Vagina (tissue), 2 donors: ENCODE measurements at regions not wholly inside any gene's neighbourhood (a gene's known extent, or its start where the extent isn't known, plus 50 kb on each side); places are given as distances from the start of the nearest gene placed in this dataset.
"Not testable (repeated sequence)": the region's sequence is repeated elsewhere in the genome, so short reads cannot be mapped to it uniquely, and the experiment has no call there.

Source experiments
- DNase-seq, 2 donors: peaks; one replicate each; pipeline ENCODE4 v3.0.0-alpha.2; 2017; ENCODE audit errors: extremely low spot score in 2 of 2
- H3K27ac ChIP-seq: fragments of 200-600 bp; sonication (generic); one replicate; pipeline ENCODE4 v1.5.1; 2019
- H3K27me3 ChIP-seq: fragments of 200-600 bp; sonication (generic); one replicate; pipeline ENCODE4 v1.5.1; 2019
- H3K36me3 ChIP-seq, 2 donors: fragments of 200-600 bp; sonication (generic); one replicate each; pipeline ENCODE4 v1.5.1; 2017 to 2019
- H3K4me1 ChIP-seq: fragments of 200-600 bp; sonication (generic); one replicate; pipeline ENCODE4 v1.5.1; 2019
- H3K4me3 ChIP-seq, 2 donors: fragments of 200-600 bp; sonication (generic); 1 replicate in 1 of 2; 2 replicates in 1 of 2; pipeline ENCODE4 v1.5.1; 2016 to 2019
- H3K9me3 ChIP-seq: fragments of 200-600 bp; sonication (generic); one replicate; pipeline ENCODE4 v1.5.1; 2019
- POLR2A ChIP-seq, 2 donors: fragments of 450-650 bp; IDR thresholded peaks; one replicate each; pipeline ENCODE4 v1.6.1; 2017; ENCODE audit warnings: antibody characterized with exemption in 2 of 2, mild to moderate bottlenecking in 2 of 2, moderate library complexity in 2 of 2
- POLR2AphosphoS5 ChIP-seq, 2 donors: sonication (generic); formaldehyde crosslinking; IDR thresholded peaks; one replicate each; pipeline ENCODE4 v1.9.0; 2017; ENCODE audit warnings: antibody characterized with exemption in 2 of 2, mild to moderate bottlenecking in 2 of 2, low read depth in 1 of 2; ENCODE audit not compliant: insufficient read depth in 1 of 2
- intact Hi-C: fragments of 100-400 bp; cut with DNase I; formaldehyde crosslinking; loops from one replicate; pipeline ENCODE4 v1.15.1; 2023
- TF ChIP-seq, protein P1 (sequence below), 3 experiments: fragments of 450-650 bp in 2 of 3; fragments of 200-600 bp in 1 of 3; sonication (generic) in 1 of 3; IDR thresholded peaks; one replicate each; pipeline ENCODE4 v1.5.1; 2017 to 2019; ENCODE audit warnings: antibody characterized with exemption in 3 of 3, mild to moderate bottlenecking in 2 of 3, moderate library complexity in 2 of 3

DNA sequence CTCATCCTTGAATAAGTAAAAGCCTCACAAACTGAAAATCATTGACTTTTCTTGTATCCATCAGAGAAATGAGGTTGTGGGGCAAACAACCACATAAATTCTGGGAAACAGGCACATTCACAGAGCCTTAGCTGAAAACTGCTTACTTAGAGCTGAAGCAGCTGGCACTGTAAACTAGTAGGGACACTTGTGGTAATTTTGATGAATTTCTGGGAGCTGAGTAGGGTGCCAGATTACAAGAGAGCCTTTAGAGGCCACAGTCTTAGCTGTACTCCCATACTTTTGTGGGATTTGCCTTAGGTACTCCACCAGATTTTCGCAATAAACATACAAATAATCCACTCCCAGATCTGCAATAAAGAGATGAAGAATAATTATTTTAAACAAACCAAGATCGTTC, 315.2 kb downstream of the TMX3 start:
- no peaks in the 10 kb centered on the region for H3K9me3 ChIP-seq
- TF ChIP-seq POLR2A (IDR thresholded peaks at IDR 0.05) (no peak), POLR2AphosphoS5 (IDR thresholded peaks at IDR 0.05; ENCODE audit: insufficient read depth in 1 of 2, low read depth in 1 of 2) (no peak)
- TF ChIP-seq, protein P1, sequence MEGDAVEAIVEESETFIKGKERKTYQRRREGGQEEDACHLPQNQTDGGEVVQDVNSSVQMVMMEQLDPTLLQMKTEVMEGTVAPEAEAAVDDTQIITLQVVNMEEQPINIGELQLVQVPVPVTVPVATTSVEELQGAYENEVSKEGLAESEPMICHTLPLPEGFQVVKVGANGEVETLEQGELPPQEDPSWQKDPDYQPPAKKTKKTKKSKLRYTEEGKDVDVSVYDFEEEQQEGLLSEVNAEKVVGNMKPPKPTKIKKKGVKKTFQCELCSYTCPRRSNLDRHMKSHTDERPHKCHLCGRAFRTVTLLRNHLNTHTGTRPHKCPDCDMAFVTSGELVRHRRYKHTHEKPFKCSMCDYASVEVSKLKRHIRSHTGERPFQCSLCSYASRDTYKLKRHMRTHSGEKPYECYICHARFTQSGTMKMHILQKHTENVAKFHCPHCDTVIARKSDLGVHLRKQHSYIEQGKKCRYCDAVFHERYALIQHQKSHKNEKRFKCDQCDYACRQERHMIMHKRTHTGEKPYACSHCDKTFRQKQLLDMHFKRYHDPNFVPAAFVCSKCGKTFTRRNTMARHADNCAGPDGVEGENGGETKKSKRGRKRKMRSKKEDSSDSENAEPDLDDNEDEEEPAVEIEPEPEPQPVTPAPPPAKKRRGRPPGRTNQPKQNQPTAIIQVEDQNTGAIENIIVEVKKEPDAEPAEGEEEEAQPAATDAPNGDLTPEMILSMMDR (IDR thresholded peaks at IDR 0.05): no peak
- no peaks in the 10 kb centered on the region for H3K36me3 ChIP-seq
- H3K27ac ChIP-seq: no peak overlapping the region
- intact Hi-C loops: no loop called here
- no peaks in the 10 kb centered on the region for H3K4me1 ChIP-seq
- H3K27me3 ChIP-seq: no peaks in the 10 kb centered on the region
- DNase-seq: no peak
- no peak overlapping the region for H3K4me3 ChIP-seq

DNA sequence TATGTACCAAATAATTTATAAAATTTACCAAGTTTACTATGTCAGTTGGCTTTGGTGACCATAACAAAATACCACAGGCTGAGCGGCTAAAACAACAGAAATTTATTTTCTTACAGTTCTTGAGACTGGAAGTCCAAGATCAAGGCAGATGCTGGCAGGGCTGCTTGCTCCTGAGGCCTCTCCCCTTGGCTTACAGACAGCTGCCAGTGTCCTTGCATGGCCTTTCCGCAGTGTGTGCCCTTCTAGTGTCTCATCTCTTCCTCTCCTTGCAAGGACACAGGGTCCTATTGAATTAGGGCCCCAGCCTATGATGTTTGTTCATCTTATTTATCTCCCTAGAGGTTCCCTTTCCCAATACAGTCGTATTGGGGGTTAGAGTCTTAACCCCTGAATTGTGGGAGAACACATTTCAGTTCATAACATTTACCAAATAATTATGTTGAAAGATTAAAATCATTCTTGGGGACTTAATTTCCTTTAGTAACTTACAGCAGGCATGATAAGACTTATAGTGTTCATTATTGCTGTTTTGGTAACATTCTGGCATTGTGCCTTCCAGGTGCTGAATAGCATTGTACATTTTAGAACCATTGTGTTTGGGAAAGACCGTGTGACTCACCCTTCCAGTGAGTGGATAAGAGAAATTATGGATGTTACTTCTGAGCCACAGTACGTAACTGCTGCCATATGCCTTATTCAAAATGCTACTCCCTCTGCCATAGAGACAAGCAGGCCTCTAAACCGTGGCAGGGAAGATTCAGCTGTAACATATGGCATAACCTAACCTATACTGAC, 317.5 kb downstream of the TMX3 start:
- intact Hi-C loops: no loop called here
- DNase-seq: no peak
- TF ChIP-seq POLR2AphosphoS5 (IDR thresholded peaks at IDR 0.05; ENCODE audit: insufficient read depth in 1 of 2, low read depth in 1 of 2) (no peak), POLR2A (IDR thresholded peaks at IDR 0.05) (no peak)
- TF ChIP-seq, protein P1 (IDR thresholded peaks at IDR 0.05): no peak
- H3K4me3 ChIP-seq: no peak overlapping the region
- H3K27me3 ChIP-seq: no peaks in the 10 kb centered on the region
- no peak overlapping the region for H3K27ac ChIP-seq
- H3K36me3 ChIP-seq: no peaks in the 10 kb centered on the region
- H3K9me3 ChIP-seq: no peaks in the 10 kb centered on the region
- H3K4me1 ChIP-seq: no peaks in the 10 kb centered on the region

DNA sequence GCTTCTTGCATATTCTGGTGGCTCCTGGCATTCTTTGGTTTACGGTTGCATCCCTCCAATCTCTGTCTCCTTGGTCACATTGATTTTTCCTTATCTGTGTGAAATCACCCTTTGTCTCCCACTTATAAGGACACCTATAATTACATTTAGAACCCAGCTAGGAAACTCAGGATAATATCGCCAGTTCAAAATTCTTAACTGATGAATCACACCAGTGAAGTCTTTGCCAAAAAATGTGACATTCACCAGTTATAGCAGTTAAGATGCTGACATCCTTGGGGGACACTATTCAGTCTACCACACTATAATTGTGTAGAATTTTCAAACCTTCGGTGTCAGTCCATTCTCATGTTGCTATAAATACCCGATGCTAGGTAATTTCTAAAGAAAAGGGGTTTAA, 320.2 kb downstream of the TMX3 start:
- intact Hi-C loops: no loop called here

DNA sequence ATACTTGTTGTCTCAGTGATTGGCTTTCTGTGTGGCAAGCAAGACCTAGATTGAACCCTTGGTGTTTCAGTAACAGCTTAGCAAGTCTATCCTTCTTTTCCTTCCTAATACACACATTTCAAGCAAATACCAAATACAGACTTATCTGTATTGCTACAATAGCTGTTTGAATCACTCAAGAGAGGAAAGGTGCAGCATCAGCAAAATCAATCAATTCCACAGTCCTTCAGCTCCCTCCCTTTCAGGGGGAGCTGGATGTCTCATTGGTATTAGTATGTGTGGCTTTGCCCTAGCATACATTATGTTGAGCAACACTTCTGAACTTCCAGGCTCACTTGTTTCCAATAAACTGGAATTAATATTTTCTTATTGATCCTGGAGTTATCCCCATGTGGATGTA, 323.1 kb downstream of the TMX3 start:
- no peak for DNase-seq
- Histone ChIP-seq H3K36me3 (no peaks in the 10 kb centered on the region), H3K4me3 (no peak overlapping the region), H3K27ac (no peak overlapping the region), H3K27me3 (no peaks in the 10 kb centered on the region), H3K4me1 (no peaks in the 10 kb centered on the region), H3K9me3 (no peaks in the 10 kb centered on the region)
- intact Hi-C loops: no loop called here
- TF ChIP-seq, protein P1 (IDR thresholded peaks at IDR 0.05): no peak
- TF ChIP-seq POLR2A (IDR thresholded peaks at IDR 0.05): no peak
- TF ChIP-seq POLR2AphosphoS5 (IDR thresholded peaks at IDR 0.05; ENCODE audit: insufficient read depth in 1 of 2, low read depth in 1 of 2): no peak

More for the DNA sequence above, 320.2 kb downstream of the TMX3 start:
- Histone ChIP-seq H3K9me3 (no peaks in the 10 kb centered on the region), H3K4me1 (no peaks in the 10 kb centered on the region), H3K4me3 (no peak overlapping the region), H3K27ac (no peak overlapping the region), H3K36me3 (no peaks in the 10 kb centered on the region), H3K27me3 (no peaks in the 10 kb centered on the region)
- TF ChIP-seq, protein P1 (IDR thresholded peaks at IDR 0.05): no peak
- TF ChIP-seq POLR2AphosphoS5 (IDR thresholded peaks at IDR 0.05; ENCODE audit: insufficient read depth in 1 of 2, low read depth in 1 of 2) (no peak), POLR2A (IDR thresholded peaks at IDR 0.05) (no peak)
- no peak for DNase-seq

DNA sequence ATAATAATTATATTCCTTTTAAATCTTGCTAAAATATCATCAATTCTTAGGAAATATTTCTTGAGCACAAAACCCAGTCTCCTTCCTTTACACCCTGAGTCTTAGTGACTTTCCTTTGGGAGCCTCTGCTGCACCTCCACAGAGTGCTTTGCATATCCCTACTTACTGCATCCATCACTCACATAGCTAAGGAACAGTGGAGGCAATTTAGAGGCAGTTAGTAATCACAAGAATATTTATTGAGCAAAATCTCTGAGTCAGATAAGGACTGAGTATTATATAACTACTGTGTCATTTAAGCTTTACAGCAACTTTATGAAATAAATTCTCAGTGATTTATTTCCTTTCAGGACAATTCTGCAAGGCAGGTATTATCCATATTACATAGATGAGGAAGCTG, 327.7 kb downstream of the TMX3 start:
- no peaks in the 10 kb centered on the region for H3K9me3 ChIP-seq
- intact Hi-C loops: no loop called here
- H3K27me3 ChIP-seq: no peaks in the 10 kb centered on the region
- no peak overlapping the region for H3K4me3 ChIP-seq
- H3K4me1 ChIP-seq: no peaks in the 10 kb centered on the region
- DNase-seq: no peak
- TF ChIP-seq, protein P1 (IDR thresholded peaks at IDR 0.05): no peak
- TF ChIP-seq POLR2A (IDR thresholded peaks at IDR 0.05): no peak
- TF ChIP-seq POLR2AphosphoS5 (IDR thresholded peaks at IDR 0.05; ENCODE audit: insufficient read depth in 1 of 2, low read depth in 1 of 2): no peak
- no peak overlapping the region for H3K27ac ChIP-seq
- H3K36me3 ChIP-seq: no peaks in the 10 kb centered on the region

DNA sequence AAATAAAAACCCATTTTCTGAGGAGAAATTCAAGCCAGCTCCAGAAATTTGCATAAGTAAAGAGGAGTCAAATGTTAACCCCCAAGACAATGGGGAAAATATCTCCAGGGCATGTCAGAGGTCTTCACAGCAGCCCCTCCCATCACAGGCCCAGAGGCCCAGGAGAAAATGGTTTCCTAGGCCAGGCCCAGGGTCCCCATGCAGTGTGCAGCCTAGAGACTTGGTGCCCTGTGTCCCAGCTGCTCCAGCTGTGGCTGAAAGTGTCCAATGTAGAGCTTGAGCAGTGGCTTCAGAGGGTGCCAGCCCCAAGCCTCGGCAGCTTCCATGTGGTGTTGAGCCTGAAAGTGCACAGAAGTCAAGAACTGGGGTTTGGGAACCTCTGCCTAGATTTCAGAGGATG, 330.9 kb downstream of the TMX3 start:
- intact Hi-C loops: not testable (repeated sequence)

More for the DNA sequence above, 330.9 kb downstream of the TMX3 start:
- H3K4me1 ChIP-seq, H3K27me3 ChIP-seq, H3K9me3 ChIP-seq, H3K4me3 ChIP-seq, H3K27ac ChIP-seq, H3K36me3 ChIP-seq, DNase-seq: not testable (repeated sequence)
